ENCODE measurements at regions not wholly inside any gene's neighbourhood (a gene's known extent, or its start where the extent isn't known, plus 50 kb on each side); places are given as distances from the start of the nearest gene placed in this dataset.

DNA sequence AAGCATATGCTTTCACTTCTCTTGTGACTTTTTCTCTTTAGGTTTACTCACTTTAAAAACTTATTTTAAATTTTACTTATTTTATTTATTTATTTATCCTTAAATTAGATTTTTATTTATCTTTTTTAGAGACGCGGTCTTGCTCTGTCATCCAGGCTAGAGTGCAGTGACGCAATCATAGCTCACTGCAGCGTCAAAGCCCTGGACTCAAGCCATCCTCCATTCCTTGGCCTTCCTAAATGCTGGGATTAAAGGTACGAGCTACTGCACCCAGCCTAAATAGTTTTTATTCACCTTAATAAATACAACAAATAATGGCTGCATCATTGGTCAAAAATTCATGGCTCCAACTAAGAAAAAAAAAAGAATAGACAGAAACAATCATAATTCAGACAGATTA, 415.7 kb upstream of the FIGN start:
- Histone ChIP-seq H3K36me3 (ENCODE audit: insufficient read depth, low read length) (no peaks in the 10 kb centered on the region), H3K4me2 (ENCODE audit: low read depth, low read length, poor library complexity, severe bottlenecking) (no peak overlapping the region), H3K27ac (ENCODE audit: low read length) (no peak overlapping the region), H2AFZ (ENCODE audit: low read length) (no peak overlapping the region), H4K20me1 (ENCODE audit: insufficient read depth, low read depth, low read length) (no peaks in the 10 kb centered on the region), H3K4me3 (ENCODE audit: low read length) (no peak overlapping the region), H3K79me2 (ENCODE audit: low read length) (no peaks in the 10 kb centered on the region), H3K9me3 (ENCODE audit: low read length) (peaks cover 8% of the 10 kb centered on the region; the same call in 1 of the 2 replicates), H3K9me2 (replicated peaks; ENCODE audit: insufficient read depth, low read length) (no peaks in the 10 kb centered on the region), H3K4me1 (ENCODE audit: low read length) (no peaks in the 10 kb centered on the region), H3K27me3 (ENCODE audit: low read length) (no peaks in the 10 kb centered on the region), H3K9ac (ENCODE audit: low read length) (no peak overlapping the region)
- DNase-seq: no peak

DNA sequence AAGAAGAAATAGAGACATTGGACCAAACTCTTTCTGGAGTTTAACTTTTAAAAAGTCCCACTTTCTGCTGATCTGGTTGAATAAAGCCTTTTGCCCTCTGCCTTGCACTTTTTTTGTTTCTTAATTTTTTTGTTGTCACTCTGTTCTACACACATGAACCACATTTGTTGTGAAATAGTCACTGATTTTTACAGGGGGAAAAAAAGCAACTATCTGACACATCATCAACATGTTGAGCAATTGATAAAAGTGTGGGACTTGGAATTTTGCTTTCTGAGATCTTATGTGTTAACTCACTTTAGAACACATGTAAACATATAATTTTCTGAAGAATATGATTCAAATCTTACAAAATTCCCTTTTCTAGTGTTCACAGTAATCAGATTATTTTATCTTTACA, 414.8 kb upstream of the FIGN start:
- no peaks in the 10 kb centered on the region for H3K27me3 ChIP-seq (ENCODE audit: low read length)
- no peak for DNase-seq

DNA sequence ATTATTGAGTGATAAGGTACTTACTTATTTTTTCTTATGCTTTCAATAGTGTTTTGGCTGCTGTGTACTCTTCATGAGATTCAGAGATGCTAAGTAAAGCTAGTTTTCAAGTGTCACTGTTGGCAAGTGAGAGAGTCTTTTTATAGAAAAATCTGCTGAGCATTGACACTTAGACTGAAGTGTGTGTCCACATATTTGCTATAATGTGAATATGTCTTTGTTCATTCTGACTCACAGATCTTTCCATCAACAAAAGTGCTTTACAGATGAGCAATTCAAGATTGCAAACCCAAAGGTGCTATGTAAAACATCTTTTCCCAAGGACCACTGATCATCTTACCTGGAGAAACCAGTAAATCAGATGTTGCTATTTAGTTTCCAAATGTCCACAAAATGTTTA, 410.6 kb upstream of the FIGN start:
- DNase-seq: no peak

More for the DNA sequence above, 414.8 kb upstream of the FIGN start:
- Histone ChIP-seq H3K36me3 (ENCODE audit: insufficient read depth, low read length) (no peaks in the 10 kb centered on the region), H4K20me1 (ENCODE audit: insufficient read depth, low read depth, low read length) (no peaks in the 10 kb centered on the region), H3K4me3 (ENCODE audit: low read length) (no peak overlapping the region), H3K4me1 (ENCODE audit: low read length) (no peaks in the 10 kb centered on the region), H3K4me2 (ENCODE audit: low read depth, low read length, poor library complexity, severe bottlenecking) (no peak overlapping the region), H3K9ac (ENCODE audit: low read length) (no peak overlapping the region), H3K9me2 (replicated peaks; ENCODE audit: insufficient read depth, low read length) (no peaks in the 10 kb centered on the region), H3K27ac (ENCODE audit: low read length) (no peak overlapping the region), H3K79me2 (ENCODE audit: low read length) (no peaks in the 10 kb centered on the region), H2AFZ (ENCODE audit: low read length) (no peak overlapping the region), H3K9me3 (ENCODE audit: low read length) (peaks cover 8% of the 10 kb centered on the region; the same call in 1 of the 2 replicates)

DNA sequence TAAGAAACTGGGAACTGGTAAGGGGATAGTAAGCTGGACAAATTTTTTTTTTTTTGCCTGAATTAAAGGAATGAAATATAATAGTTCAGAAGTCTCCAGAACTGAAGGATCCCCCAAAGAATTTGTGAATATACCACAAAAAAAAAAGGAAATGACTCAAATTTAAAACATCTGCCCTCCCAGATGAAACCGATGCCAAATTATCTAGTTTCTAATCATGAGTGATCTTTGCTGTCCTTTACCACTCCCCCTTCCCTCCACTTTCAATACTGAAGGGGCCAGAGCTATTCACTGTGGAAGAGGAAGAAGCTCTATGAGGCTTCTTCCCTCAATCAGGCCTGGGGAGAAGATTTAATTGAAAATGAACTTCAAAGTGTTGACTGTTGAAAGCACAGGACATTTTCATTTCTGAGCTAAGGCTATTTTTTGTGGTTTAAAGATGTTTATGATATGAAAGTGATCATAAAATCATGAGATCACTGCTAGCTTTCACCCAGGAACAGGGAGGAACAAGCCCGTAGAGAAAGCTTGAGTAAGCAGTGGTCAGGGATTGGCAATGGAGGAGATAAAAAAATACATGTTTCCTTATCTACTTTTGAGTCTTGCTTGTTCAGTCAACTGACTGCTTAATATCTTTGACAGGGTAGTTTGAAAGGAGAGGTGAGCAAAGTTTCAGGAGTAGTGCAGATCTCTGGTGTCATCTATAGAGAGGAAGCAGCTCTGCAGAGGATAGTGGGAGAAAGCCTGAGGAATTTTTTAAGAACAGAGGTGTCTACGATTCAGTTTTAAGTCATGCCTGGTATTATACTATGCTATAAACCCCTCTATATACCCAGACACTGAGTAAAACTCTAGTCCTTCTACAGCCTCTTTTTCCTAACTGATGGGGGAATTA, 409.5 kb upstream of the FIGN start:
- DNase-seq: no peak
- Histone ChIP-seq H3K9ac (ENCODE audit: low read length) (no peak overlapping the region), H4K20me1 (ENCODE audit: insufficient read depth, low read depth, low read length) (no peaks in the 10 kb centered on the region), H3K79me2 (ENCODE audit: low read length) (no peaks in the 10 kb centered on the region), H3K36me3 (ENCODE audit: insufficient read depth, low read length) (no peaks in the 10 kb centered on the region), H3K4me2 (ENCODE audit: low read depth, low read length, poor library complexity, severe bottlenecking) (no peak overlapping the region), H3K4me3 (ENCODE audit: low read length) (no peak overlapping the region), H2AFZ (ENCODE audit: low read length) (no peak overlapping the region), H3K4me1 (ENCODE audit: low read length) (no peaks in the 10 kb centered on the region), H3K9me2 (replicated peaks; ENCODE audit: insufficient read depth, low read length) (no peaks in the 10 kb centered on the region), H3K9me3 (ENCODE audit: low read length) (peaks cover 8% of the 10 kb centered on the region), H3K27me3 (ENCODE audit: low read length) (no peaks in the 10 kb centered on the region), H3K27ac (ENCODE audit: low read length) (no peak overlapping the region)

More for the DNA sequence above, 410.6 kb upstream of the FIGN start:
- no peaks in the 10 kb centered on the region for H3K36me3 ChIP-seq (ENCODE audit: insufficient read depth, low read length)
- no peak overlapping the region for H3K9ac ChIP-seq (ENCODE audit: low read length)
- H2AFZ ChIP-seq (ENCODE audit: low read length): no peak overlapping the region
- no peak overlapping the region for H3K4me2 ChIP-seq (ENCODE audit: low read depth, low read length, poor library complexity, severe bottlenecking)
- H3K4me3 ChIP-seq (ENCODE audit: low read length): no peak overlapping the region
- peaks cover 9% of the 10 kb centered on the region for H3K9me3 ChIP-seq (ENCODE audit: low read length)
- no peaks in the 10 kb centered on the region for H3K79me2 ChIP-seq (ENCODE audit: low read length)
- H3K9me2 ChIP-seq (replicated peaks; ENCODE audit: insufficient read depth, low read length): no peaks in the 10 kb centered on the region
- H3K27me3 ChIP-seq (ENCODE audit: low read length): no peaks in the 10 kb centered on the region
- H4K20me1 ChIP-seq (ENCODE audit: insufficient read depth, low read depth, low read length): no peaks in the 10 kb centered on the region
- H3K4me1 ChIP-seq (ENCODE audit: low read length): no peaks in the 10 kb centered on the region
- H3K27ac ChIP-seq (ENCODE audit: low read length): no peak overlapping the region

DNA sequence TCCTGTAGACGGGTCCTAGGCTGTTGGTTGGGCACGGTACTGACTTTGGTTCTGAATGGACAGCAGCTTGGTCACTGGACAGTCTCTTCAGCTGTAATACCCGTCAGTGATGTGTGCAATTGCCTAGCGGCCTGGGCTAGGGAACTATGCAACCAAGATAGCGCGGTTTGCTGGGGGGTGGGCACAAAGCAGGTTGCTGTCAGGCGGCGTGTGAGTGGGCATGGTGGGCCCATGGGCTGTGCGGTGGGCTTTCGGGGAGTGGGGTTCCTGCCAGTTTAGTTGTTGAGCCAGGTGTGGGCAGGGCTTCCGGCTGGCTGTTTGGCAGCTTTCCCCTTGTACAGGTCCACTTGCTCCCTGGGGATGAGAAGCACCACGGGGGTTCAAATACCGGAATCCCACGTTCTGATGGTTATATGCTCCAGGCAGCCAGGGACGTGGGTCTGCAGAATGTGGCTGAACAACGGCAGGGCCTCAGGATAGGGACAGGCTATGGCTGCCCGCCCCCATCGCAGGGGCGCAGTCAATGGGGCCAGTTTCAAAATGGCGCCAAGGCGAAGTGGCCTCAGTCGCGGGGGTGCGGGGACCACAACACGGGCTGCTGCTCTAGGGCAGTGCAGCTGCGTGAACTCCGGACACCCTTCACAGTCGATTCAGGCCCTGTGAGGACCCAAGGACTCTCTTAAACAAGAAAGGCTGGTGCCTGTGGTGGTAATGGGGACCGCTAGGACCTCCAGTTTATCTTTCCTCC, 407.5 kb upstream of the FIGN start:
- Histone ChIP-seq H4K20me1 (ENCODE audit: insufficient read depth, low read depth, low read length) (no peaks in the 10 kb centered on the region), H2AFZ (ENCODE audit: low read length) (no peak overlapping the region), H3K79me2 (ENCODE audit: low read length) (no peaks in the 10 kb centered on the region), H3K9me3 (ENCODE audit: low read length) (peaks cover 10% of the 10 kb centered on the region), H3K36me3 (ENCODE audit: insufficient read depth, low read length) (no peaks in the 10 kb centered on the region), H3K4me3 (ENCODE audit: low read length) (no peak overlapping the region), H3K27ac (ENCODE audit: low read length) (no peak overlapping the region), H3K4me1 (ENCODE audit: low read length) (no peaks in the 10 kb centered on the region), H3K9ac (ENCODE audit: low read length) (no peak overlapping the region), H3K27me3 (ENCODE audit: low read length) (no peaks in the 10 kb centered on the region), H3K9me2 (replicated peaks; ENCODE audit: insufficient read depth, low read length) (no peaks in the 10 kb centered on the region), H3K4me2 (ENCODE audit: low read depth, low read length, poor library complexity, severe bottlenecking) (no peak overlapping the region)
- DNase-seq: no peak

DNA sequence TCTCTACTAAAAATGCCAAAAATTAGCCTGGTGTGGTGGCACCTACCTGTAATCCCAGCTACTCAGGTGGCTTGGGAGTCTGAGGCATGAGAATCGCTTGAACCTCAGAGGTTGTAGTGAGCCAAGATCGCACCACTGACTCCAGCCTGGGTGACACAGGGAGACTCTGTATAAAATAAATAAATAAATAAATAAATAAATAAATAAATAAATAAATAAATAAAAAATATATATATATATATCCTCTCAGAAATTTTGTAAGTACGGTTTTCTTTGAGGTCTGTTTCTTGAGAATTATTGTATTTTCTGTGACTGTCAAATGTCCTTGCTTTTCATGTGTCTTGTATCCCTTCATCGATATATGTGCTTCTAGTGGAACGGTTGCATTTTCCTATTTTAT, 406.9 kb upstream of the FIGN start:
- no peak overlapping the region for H3K4me2 ChIP-seq (ENCODE audit: low read depth, low read length, poor library complexity, severe bottlenecking)
- H4K20me1 ChIP-seq (ENCODE audit: insufficient read depth, low read depth, low read length): no peaks in the 10 kb centered on the region
- no peaks in the 10 kb centered on the region for H3K4me1 ChIP-seq (ENCODE audit: low read length)
- no peaks in the 10 kb centered on the region for H3K36me3 ChIP-seq (ENCODE audit: insufficient read depth, low read length)
- H3K4me3 ChIP-seq (ENCODE audit: low read length): no peak overlapping the region
- no peaks in the 10 kb centered on the region for H3K27me3 ChIP-seq (ENCODE audit: low read length)
- no peak for DNase-seq
- H3K79me2 ChIP-seq (ENCODE audit: low read length): no peaks in the 10 kb centered on the region
- no peak overlapping the region for H3K9ac ChIP-seq (ENCODE audit: low read length)
- no peak overlapping the region for H2AFZ ChIP-seq (ENCODE audit: low read length)
- no peak overlapping the region for H3K27ac ChIP-seq (ENCODE audit: low read length)
- peaks cover 6% of the 10 kb centered on the region for H3K9me3 ChIP-seq (ENCODE audit: low read length)
- H3K9me2 ChIP-seq (replicated peaks; ENCODE audit: insufficient read depth, low read length): no peaks in the 10 kb centered on the region

DNA sequence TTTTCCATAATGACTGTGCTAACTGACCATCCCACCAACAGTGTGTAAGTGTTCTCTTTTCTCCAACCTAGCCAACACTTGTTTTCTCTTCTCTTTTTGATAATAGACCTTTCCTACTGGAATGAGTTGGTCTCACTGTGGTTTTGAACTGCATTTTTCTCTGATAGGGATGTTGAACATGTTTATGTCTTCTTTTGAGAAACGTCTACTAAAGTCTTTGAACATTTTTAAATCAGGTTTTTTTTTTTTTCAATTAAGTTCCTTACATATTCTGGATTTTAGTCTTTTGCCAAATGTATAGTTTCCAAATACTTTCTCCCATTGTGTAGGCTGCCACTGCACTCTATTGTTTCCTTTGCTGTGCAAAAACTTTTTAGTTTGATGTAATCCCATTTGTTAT, 405.5 kb upstream of the FIGN start:
- Histone ChIP-seq H3K36me3 (ENCODE audit: insufficient read depth, low read length) (no peaks in the 10 kb centered on the region), H4K20me1 (ENCODE audit: insufficient read depth, low read depth, low read length) (no peaks in the 10 kb centered on the region), H3K9ac (ENCODE audit: low read length) (no peak overlapping the region), H3K27ac (ENCODE audit: low read length) (no peak overlapping the region), H3K4me1 (ENCODE audit: low read length) (no peaks in the 10 kb centered on the region), H3K9me2 (replicated peaks; ENCODE audit: insufficient read depth, low read length) (no peaks in the 10 kb centered on the region), H2AFZ (ENCODE audit: low read length) (no peak overlapping the region), H3K9me3 (ENCODE audit: low read length) (peaks cover 6% of the 10 kb centered on the region), H3K79me2 (ENCODE audit: low read length) (no peaks in the 10 kb centered on the region), H3K4me2 (ENCODE audit: low read depth, low read length, poor library complexity, severe bottlenecking) (no peak overlapping the region), H3K27me3 (ENCODE audit: low read length) (no peaks in the 10 kb centered on the region), H3K4me3 (ENCODE audit: low read length) (no peak overlapping the region)
- no peak for DNase-seq

DNA sequence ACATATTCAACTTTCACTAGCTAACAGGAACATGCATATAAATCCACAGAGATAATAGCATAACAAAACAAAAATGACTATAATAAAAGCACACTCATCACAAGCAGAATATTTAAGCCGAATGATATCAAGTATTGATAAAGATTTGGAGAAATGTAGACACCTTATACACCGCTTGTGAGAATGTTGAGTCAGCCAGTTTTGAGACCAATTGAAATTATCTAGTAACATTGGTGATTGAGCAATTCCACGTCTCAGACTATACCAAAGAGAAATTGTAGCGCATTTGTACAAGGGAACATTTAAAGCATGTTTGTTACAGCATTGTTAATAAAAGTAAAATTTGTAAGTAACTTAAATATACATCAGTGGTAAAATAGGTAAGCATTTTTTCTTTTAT, 402.9 kb upstream of the FIGN start:
- H3K4me1 ChIP-seq (ENCODE audit: low read length): no peaks in the 10 kb centered on the region
- no peaks in the 10 kb centered on the region for H3K36me3 ChIP-seq (ENCODE audit: insufficient read depth, low read length)
- H3K4me2 ChIP-seq (ENCODE audit: low read depth, low read length, poor library complexity, severe bottlenecking): no peak overlapping the region
- H3K27me3 ChIP-seq (ENCODE audit: low read length): no peaks in the 10 kb centered on the region
- H3K9me2 ChIP-seq (replicated peaks; ENCODE audit: insufficient read depth, low read length): no peaks in the 10 kb centered on the region
- H3K9ac ChIP-seq (ENCODE audit: low read length): no peak overlapping the region
- H3K79me2 ChIP-seq (ENCODE audit: low read length): no peaks in the 10 kb centered on the region
- no peak overlapping the region for H3K4me3 ChIP-seq (ENCODE audit: low read length)
- no peaks in the 10 kb centered on the region for H4K20me1 ChIP-seq (ENCODE audit: insufficient read depth, low read depth, low read length)
- peaks cover 6% of the 10 kb centered on the region for H3K9me3 ChIP-seq (ENCODE audit: low read length)
- H2AFZ ChIP-seq (ENCODE audit: low read length): no peak overlapping the region
- DNase-seq: no peak
- H3K27ac ChIP-seq (ENCODE audit: low read length): no peak overlapping the region

Measured in Karpas-422 (cell line).